HG02970 (cell line): ENCODE measurements at regions not wholly inside any gene's neighbourhood (a gene's known extent, or its start where the extent isn't known, plus 50 kb on each side); places are given as distances from the start of the nearest gene placed in this dataset.

ENCODE experiments used
- ATAC-seq: cut with Tn5 transposase; IDR thresholded peaks from one replicate; pipeline ENCODE4 v1.9.1; 2021; ENCODE audit warnings: mild to moderate bottlenecking, moderate library complexity, moderate number of reproducible peaks; ENCODE audit not compliant: unreplicated experiment, low FRiP score

DNA sequence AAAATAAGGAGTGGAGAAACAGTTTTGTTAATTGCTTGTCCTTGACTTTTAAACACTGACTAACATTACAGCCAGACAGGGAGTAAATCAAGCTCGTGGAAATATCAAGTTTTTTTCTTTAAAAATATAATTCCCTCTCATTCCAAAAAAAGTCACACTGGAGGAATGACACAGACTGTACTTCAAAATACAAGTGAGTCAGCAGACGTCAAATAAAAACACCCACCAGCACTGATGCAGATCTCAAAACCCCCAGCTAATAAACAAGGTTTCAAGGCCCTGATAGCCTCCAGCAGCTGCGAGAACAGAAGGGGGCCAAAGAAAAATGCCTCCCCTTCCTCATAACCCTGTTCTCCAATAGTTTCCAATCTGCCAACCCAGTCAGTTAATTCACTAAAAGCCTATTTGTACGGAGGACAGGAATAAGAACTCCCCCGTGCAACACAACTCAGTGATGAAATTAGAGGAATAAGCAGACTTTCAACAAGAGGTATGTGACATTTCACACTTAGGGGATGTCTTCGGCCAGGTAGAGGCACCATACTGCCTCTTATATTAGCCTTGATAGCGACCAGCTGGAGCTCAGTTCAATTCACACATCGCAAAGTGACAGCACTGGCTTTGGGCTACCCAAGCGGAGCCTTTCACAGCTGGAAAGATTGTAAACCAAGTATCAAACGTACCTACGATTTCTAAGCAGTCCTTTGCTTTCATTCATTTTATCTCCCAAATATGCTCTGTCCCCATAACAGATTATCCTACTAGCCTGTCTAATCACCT is 561.0 kb upstream of the KLF12 start:
- ATAC-seq, result no peak

DNA sequence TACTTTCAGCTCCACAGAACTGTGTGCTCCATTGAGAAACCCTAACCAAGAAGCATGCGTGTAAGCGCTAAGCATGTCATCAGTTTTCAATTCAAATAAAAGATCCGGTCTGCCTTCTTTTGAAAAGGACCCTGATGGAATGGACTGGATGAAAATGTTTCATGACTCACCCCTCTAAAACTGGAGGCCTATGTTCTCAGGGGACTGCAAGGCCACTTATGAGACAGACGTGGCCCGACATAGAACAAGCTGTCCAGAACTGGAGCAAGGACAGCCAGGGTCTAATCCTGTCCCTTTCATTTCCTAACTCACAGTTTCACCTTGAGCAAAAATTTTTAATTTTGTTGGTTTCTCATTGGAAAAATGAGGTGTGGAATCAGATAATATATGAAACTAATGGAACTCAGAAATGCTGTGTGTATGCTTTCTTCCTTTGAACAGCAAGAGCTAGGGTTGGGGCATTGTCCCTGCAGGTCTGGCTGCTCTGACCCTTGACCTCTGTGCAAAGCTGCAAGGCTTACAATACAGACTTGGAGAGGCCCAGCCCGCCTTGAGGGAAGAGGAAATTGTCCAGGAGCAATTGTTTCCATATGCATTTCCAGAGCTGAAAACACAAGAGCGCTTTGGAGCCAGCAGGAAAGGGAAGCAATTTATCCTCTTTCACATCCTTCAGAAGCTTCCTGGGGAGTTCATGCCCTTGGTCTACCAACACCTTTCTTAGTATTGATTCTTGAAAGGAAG is 553.4 kb upstream of the KLF12 start:
- ATAC-seq, result no peak

DNA sequence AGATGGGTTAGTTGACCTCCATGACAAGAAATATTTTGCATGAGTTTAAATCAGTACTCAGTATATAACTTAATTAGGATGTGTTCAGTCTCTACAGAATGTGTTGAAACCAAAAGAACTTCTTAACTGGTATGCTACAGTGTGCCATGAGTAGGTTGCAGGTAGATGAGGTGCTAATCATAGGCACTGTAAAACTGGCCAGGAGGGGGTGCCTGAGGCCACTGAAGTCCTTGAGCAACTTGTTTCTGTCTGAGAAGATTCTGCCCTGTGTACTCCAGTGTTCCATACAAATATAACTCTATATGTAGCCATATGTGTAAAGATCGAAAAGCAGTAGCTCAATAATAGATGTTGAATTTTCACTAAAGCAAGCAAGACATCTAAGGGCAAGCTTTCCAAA is 549.2 kb upstream of the KLF12 start:
- ATAC-seq, result no peak

DNA sequence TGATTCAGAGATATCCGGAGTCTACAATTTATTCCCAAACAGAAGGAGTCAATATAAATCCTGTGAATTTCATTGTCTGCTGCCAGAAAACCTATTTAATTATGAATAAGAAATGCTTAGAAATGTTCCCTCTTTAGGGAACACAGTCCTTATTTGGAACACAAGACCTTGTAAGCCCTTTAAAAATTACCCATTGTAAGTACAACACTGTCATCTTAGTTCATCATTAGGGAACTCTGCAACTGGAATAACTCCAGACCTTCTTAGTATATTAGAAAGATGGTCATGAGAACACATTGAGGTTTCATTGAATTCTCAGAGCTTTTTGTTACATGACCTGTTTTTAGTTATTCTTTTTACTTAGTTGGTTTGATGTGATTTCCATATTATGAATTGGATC is 548.5 kb upstream of the KLF12 start:
- no peak for ATAC-seq

DNA sequence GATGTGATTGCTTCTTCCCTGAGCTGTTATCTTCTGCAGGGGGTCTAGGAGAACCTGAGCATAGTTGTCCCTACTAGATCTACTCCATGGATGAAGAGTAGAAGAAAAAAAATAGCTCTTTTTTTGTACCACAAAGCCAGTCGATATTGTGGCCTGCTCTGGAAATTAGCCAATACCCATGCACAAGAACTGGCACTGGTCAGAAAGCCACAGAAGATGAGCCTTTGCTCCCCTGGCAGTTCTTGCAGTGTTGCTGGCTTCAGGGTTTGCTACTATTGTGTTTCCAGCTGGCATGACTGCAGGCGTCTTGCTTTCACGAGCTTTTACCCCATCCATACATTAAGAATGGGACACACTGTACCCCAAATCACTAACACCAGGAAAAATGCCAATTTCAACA is 547.7 kb upstream of the KLF12 start:
- ATAC-seq, result no peak

DNA sequence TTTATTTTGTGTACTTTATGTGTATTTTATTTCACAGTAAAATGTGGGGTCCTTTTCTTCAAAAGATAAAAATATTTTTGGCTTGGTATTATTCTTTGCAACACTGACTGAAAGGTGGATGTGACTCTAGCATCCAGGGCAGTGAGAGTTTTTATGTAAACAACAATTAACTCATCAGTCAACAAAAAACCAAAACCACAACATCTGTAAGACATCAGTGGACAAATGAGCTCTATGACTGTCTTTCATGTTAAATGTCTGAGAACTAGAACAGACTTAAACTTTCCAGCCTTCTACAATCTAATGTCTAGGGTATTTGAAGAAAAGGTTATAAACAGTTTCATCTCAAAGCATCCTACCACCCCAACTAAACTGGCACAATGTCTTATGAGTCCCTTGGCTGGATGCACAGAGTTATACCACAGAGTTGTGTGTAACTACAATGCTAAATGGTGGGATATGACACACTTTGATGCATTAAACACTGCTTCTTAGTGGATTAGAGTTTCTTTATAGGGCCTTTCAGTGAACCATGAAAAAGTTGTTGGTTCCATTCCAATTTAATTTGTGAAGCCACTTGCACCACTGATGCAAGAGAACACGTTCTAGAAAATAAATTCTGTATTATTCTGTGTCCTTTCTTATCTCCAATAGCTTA is 544.2 kb upstream of the KLF12 start:
- no peak for ATAC-seq

DNA sequence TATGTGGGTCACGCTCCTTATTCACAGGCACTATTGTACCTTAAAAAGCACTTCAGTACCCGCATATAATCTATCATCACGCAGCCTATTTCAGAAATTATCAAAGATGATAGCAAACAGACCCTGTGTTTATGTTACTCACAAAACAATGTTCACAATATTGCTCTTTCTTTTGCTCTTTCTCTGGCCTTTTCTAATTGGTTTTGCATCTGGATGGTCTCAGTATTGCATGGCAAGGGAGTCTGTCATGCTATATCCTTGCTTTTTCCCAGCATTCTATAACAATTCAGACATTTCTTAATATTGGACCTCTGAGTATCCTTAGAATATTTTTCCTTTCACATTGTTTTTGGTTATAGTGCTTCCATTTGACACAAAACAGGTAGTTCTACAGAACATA is 541.8 kb upstream of the KLF12 start:
- ATAC-seq, result no peak

DNA sequence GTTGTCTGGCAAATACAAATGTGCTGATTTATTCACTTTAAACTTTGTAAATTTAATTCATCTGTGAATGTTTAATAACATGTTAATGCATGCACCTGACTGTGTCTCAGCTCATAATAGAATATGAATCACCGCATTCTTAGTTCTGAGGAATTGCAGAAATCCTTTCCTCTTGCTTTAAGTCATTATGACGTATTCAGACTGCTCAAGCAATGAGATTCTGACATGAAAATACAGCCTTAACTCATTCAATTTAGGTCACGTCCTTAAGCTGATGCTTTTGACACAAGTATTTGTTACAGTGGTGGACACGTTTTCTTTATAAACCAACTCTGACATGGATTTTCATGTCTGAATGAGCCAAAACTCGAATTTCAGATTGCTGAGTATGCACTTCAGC is 541.0 kb upstream of the KLF12 start:
- no peak for ATAC-seq

DNA sequence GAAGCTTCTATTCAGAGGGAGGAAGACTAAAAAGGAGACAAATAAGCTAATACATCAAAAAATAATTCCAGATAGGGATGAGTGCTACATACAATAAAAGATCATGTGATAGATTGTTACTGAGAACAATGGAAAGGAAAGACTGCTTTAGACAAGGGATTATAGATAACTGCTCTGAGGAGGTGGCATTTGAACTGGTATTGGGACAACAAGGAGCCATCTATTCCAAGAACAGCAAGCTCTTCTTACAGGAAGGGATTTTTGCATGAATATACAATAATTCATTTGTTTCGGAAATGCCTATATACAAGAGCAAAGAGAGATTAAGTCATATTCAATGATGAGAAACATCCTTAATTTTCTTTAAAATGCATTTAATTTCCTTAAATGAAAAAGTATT is 540.5 kb upstream of the KLF12 start:
- ATAC-seq, result no peak

DNA sequence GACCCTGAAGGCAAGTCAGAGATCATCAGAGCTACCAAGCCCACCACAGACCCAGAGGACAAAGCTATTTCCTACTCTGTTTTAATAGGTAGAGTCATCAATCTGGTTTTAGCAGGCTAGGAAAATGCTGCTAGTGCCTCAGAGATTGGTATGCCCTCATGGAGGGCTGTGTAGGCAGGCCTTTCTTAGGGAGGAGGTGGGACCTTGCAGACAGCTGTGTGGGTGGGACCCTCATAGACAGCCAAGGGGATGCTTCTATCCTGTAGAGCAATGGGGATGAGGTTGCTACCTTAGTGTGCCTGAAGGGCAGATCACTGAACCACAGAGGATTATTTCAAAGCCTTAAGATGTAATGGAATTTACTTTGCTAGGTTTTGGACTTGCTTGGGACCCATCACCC is 534.9 kb upstream of the KLF12 start:
- no peak for ATAC-seq

DNA sequence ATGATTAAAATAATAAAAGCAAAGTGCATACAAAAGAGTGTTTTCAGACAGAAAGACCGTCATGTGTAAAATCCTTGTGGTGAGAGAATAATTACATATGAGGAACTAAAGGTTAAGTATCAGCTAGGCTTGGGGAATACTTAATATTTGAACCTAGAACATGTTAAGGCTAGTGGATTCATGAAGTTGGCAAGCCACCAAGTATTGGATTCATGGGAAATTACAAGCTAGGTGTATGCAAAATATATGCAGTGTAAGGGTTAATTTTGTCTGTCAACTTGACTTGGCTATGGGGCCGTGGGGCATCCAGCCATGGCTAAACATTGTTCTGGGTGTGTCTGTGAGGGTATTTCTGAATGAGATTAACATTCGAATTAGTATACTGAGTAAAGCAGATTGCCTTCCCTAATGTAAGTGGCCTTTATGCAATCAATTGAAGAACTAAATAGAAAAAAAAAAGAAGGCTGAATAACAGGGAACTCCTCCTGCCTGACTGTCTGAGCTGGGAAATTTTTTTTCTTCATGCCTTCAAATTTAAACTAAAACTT is 533.5 kb upstream of the KLF12 start:
- ATAC-seq, result no peak

DNA sequence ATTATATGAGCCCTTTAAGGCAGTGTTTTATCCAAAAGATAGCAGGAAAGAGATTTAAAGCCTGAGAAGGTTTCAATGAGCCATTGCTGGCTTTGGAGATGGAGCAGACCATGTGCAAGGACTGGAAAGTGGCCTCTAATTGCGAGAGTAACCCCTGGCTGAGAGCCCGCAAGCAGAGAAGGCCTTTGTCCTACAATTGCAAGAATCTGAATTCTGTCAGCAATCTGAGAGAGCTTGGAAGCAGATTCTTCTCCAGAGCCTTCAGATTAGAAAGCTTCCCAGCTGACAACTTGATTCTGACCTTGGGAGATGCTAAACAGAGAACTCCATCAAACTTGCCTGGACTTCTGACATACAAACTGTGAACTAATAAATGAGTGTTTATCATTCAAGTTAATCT is 528.7 kb upstream of the KLF12 start:
- ATAC-seq, result no peak

DNA sequence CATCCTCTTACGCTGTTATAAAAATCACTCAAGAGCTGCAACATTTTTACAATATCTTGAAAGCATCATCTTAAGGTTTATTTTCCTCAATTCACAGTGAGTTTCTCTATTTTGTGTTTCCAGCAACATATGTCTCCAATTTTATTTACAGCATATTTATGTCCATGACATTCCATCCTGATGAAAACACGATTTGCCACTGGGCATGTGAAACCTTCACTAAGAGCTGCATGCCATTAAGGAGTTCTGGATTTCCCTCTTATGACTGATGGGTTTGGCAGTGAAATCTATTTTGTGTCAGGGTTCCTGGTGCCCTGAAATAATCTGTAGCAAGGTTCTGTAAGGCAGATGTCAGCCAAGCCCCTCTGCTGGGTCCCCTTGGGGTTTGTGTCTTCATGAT is 527.6 kb upstream of the KLF12 start:
- ATAC-seq, result no peak

DNA sequence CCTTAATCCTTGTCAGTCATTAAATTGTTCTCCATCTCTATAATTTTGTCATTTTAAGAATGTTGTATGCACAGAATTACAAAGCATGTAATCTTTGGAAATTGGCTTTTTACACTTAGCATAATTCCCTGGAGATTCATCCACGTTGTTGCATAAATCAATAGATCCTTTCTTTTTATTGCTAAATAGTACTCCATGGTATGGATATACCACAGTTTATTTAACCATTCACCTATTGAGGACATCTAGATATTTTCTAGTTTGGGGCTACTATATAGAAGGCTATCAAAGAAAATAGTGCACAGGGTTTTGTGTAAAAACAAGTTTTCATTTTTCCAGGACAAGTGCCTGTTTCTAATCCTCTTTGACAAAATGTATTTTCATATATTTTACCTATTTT is 523.6 kb upstream of the KLF12 start:
- no peak for ATAC-seq

DNA sequence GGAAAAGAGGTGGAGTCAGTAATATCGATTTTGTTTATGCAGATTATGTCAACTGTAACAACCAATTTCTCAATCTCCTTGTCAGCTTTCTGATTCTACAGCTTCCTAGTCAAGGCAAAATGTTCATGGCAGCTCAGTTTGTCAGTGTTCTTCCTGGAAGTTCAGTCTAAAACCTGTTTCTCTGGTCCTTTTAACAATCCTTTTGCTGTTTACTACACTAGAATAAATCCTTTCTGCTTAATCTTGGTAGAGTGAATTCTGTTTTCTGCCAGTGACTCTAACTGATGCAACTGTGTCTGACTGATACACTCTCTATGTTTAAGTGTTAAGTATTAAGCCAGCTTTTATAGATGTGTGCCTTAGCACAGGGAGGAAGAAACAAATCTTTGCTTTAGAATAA is 516.9 kb upstream of the KLF12 start:
- ATAC-seq, result no peak

DNA sequence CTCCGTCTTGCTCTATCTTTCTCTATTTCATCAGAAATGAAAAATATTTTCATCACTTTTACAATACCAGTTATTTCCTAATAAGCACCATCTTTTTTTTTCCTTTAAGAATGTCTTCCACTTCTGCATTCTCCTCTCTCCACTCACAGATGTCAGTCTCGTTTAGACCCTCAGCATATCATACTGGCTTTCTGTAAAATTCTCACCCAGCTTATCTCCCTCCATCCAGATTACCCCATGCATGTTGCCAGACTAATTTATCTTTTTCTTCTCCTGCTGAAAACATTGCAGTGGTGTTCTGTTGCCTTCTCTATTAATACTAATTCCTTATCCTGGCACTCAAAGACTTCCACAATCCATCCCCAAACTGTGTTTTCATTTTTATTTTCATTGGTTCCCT is 513.8 kb upstream of the KLF12 start:
- ATAC-seq, result no peak

DNA sequence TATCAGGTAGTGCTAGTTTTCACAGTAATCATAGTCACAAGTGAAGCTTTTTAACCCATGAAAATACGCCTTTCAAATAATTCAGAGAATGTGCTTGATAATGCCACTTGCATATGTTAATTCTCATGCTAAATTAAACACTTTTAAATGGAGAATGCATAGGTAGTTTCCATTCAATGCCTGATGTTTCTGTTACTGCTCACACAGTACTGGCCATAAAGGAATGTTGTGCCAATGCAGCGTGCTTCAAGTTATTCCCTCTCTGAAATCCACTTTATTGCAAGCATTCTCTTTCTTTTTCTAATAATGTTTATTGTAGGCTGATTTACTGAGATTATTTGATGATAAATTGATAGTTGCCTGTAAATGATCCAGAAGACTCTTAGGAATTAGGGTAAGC is 513.0 kb upstream of the KLF12 start:
- ATAC-seq, result no peak

DNA sequence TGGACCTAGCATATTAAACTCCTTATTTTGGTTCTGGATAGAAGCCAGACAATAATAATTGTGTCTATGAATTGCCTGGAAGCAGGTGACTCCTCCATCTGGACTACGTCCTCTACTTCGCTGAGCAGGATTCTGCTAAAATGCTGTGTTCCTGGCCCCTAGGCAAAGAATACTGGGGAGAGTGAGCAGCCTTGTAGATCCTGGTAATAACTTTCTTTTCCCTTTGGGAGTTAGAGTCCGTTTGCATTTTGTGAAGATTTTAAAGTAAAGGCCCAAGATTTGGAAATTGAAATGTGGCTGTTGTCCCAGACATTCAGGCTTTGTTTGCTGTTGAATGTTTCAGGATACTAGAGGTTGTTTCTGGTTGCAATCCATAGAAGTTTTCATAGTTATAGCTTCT is 511.9 kb upstream of the KLF12 start:
- no peak for ATAC-seq

DNA sequence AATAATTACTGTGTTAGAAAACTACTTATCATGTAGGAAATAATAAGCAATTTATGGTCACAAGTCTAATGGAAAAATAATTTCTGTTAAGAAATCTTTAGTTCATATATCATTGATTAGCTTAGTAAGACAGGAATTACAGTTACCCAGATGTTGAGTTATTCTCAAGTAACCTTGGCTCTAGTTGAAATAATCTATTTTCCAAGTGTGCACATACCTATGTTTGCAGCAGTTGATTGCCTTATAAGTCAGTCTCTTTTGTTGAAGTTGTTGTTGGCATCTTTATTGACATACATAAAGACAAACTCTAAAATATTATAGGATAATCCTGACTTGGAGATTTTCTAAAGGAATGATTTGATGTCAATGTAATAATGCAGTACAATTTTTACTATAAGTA is 511.4 kb upstream of the KLF12 start:
- ATAC-seq, result no peak

DNA sequence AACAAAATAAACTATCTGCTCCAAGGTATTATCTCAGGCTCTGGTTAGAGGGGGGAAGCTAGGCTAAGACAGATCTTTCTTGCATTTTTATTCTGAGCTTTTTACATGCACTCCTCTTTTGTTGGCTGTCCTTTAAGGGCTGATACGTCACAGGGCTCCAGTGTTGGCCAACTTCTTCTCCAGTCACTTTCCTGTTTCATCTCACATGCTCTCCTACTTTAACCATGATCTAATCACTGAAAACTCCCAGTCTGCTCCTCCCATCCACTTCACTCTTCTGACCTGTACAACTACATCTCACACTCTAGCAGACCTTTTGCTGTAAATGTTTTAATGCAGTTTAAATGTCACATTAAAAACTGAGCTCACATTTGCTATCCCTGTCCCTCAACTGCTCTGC is 510.0 kb upstream of the KLF12 start:
- no peak for ATAC-seq

DNA sequence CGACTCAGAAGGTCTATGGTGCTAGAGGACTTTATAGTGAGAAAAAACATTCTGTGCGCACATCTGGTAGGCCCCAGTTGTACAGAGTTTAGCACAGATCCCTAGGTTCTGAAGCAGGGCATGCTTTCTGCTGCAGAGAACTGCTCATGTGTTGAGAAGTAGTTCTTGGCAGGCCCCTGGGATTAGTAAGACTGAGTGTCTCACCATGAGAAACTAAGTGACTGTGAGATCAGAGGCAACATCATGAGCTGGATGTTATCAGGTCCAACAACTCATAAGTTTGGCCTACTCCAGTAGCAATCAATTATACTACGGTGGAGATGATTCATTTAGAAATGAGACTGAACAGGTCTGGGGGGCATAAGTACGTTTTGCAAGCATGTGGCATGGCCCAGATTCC is 507.4 kb upstream of the KLF12 start:
- ATAC-seq, result no peak
